OCI-LY7 (cell line): ENCODE measurements at regions not wholly inside any gene's neighbourhood (a gene's known extent, or its start where the extent isn't known, plus 50 kb on each side); places are given as distances from the start of the nearest gene placed in this dataset.

Experiments used
- BruUV-seq: library from RNA; stranded (reverse); fragments of 400-500 nt; replicated peaks from 2 replicates; lab custom pipeline; 2021; lab: Mats Ljungman, UMichigan
- CTCF ChIA-PET: fragments of 300-600 bp; sonication (Branson Sonifier 250); formaldehyde crosslinking; loops from one replicate; lab custom pipeline; 2022; ENCODE audit warnings: antibody characterized with exemption; ENCODE audit not compliant: unreplicated experiment; lab: Charles Lee
- POLR2A ChIA-PET: fragments of 300-600 bp; sonication (Branson Sonifier 250); formaldehyde crosslinking; loops from one replicate; lab custom pipeline; 2022; ENCODE audit warnings: antibody characterized with exemption; lab: Charles Lee
- DNase-seq: peaks from one replicate; pipeline ENCODE4 v3.0.0-alpha.2; 2015; ENCODE audit warnings: low spot score
- H2AFZ ChIP-seq: fragments of 200-600 bp; sonication (generic), shearing (Covaris generic); 2 replicates; pipeline ENCODE4 v1.6.1; 2014; ENCODE audit warnings: mild to moderate bottlenecking, antibody characterized with exemption, low read length, moderate library complexity
- H3K27ac ChIP-seq: fragments of 200-600 bp; sonication (generic); 2 replicates; pipeline ENCODE4 v1.5.1; 2014; ENCODE audit warnings: mixed run types, low read depth, mild to moderate bottlenecking, moderate library complexity, low read length, inconsistent platforms; ENCODE audit not compliant: poor library complexity, severe bottlenecking
- H3K36me3 ChIP-seq: fragments of 200-600 bp; sonication (generic); 2 replicates; pipeline ENCODE4 v1.6.1; 2014; ENCODE audit warnings: mild to moderate bottlenecking, antibody characterized with exemption, low read length, moderate library complexity, mixed read lengths; ENCODE audit not compliant: insufficient read depth
- H3K4me1 ChIP-seq: fragments of 200-600 bp; sonication (generic); 2 replicates; pipeline ENCODE4 v1.5.1; 2014; ENCODE audit warnings: mild to moderate bottlenecking, low read length; ENCODE audit not compliant: insufficient read depth, poor library complexity, severe bottlenecking
- H3K4me2 ChIP-seq: fragments of 200-600 bp; sonication (generic); 2 replicates; pipeline ENCODE4 v1.6.1; 2014; ENCODE audit warnings: mild to moderate bottlenecking, low read length
- H3K4me3 ChIP-seq: fragments of 200-600 bp; sonication (generic); 2 replicates; pipeline ENCODE4 v1.5.1; 2014; ENCODE audit warnings: mild to moderate bottlenecking, low read depth, low read length; ENCODE audit not compliant: poor library complexity, severe bottlenecking
- H3K79me2 ChIP-seq: fragments of 200-600 bp; sonication (generic); 2 replicates; pipeline ENCODE4 v1.6.1; 2016; ENCODE audit warnings: low read depth, mild to moderate bottlenecking, low read length, moderate library complexity, mixed read lengths; ENCODE audit not compliant: insufficient read depth
- H3K9me2 ChIP-seq: fragments of 200-600 bp; sonication (generic); 2 replicates; pipeline ENCODE4 v1.6.1; 2016; ENCODE audit warnings: mild to moderate bottlenecking, low read length, mixed read lengths; ENCODE audit not compliant: insufficient read depth
- H3K9me3 ChIP-seq: fragments of 200-600 bp; sonication (generic); 2 replicates; pipeline ENCODE4 v1.6.1; 2014; ENCODE audit warnings: mild to moderate bottlenecking, mixed run types, low read length, mixed read lengths
- H4K20me1 ChIP-seq: fragments of 200-600 bp; sonication (generic); 2 replicates; pipeline ENCODE4 v1.6.1; 2014; ENCODE audit warnings: mild to moderate bottlenecking, antibody characterized with exemption, low read length, moderate library complexity, mixed read lengths; ENCODE audit not compliant: insufficient read depth
- EZH2phosphoT487 ChIP-seq: fragments of 200-600 bp; sonication (generic); IDR thresholded peaks from 2 replicates; pipeline ENCODE4 v1.6.1; 2018; ENCODE audit warnings: low read depth, borderline replicate concordance, mild to moderate bottlenecking, mixed run types, antibody characterized with exemption, low read length, moderate library complexity, mixed read lengths
- intact Hi-C: fragments of 100-400 bp; cut with micrococcal nuclease; formaldehyde crosslinking; loops from one replicate; pipeline ENCODE4 v1.10.0; 2022; ENCODE audit not compliant: unreplicated experiment
- TF ChIP-seq, protein P1 (sequence below): fragments of 200-600 bp; sonication (generic); conservative IDR thresholded peaks from 2 replicates; pipeline ENCODE4 v1.5.1; 2014; ENCODE audit warnings: mild to moderate bottlenecking, antibody characterized with exemption, low read length, moderate library complexity, mixed read lengths

DNA sequence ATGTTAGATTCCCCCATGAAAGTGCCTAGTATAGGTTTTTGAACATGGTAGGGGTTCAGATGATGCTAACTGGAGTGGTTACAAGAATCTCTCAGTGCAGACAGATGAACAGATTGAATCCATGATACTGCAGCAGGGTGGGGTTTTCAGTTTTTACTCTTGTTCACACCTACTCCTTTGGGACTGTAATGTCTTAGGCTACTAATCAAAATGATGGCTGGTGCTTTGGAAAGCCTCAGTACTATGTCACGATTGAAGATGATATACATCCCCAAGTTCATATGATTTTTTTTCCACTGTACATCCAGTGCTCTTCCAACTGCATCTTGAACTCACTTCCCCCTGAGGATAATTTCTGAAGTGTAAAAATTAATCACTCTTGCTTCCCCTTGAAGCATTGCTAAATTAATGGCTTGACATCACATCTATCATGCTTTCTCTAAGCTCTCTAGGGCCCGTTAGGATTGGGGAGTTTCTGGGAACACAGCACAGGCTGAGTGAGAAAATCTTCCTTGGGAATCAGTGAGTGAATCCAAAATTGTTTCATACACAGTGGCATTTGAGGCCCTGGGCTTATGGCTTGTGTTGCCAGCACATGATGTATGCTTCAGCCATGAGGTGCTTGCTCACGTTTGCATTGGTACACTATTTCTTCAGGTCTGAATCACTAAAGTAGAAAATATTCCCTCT lies 115.0 kb upstream of the TPRG1 start:
- intact Hi-C loops = no loop called here
- Histone ChIP-seq H3K4me1 (no peaks in the 10 kb centered on the region), H3K36me3 (no peaks in the 10 kb centered on the region), H3K4me2 (no peak overlapping the region), H3K27ac (no peak overlapping the region), H3K9me3 (no peaks in the 10 kb centered on the region), H4K20me1 (no peaks in the 10 kb centered on the region), H3K4me3 (no peak overlapping the region), H3K79me2 (no peaks in the 10 kb centered on the region), H3K9me2 (no peaks in the 10 kb centered on the region), H2AFZ (no peak overlapping the region)
- ChIA-PET POLR2A (no interaction called here), CTCF (no interaction called here)
- BruUV-seq = no TSS peak
- TF ChIP-seq EZH2phosphoT487 = no peak
- TF ChIP-seq, protein P1, sequence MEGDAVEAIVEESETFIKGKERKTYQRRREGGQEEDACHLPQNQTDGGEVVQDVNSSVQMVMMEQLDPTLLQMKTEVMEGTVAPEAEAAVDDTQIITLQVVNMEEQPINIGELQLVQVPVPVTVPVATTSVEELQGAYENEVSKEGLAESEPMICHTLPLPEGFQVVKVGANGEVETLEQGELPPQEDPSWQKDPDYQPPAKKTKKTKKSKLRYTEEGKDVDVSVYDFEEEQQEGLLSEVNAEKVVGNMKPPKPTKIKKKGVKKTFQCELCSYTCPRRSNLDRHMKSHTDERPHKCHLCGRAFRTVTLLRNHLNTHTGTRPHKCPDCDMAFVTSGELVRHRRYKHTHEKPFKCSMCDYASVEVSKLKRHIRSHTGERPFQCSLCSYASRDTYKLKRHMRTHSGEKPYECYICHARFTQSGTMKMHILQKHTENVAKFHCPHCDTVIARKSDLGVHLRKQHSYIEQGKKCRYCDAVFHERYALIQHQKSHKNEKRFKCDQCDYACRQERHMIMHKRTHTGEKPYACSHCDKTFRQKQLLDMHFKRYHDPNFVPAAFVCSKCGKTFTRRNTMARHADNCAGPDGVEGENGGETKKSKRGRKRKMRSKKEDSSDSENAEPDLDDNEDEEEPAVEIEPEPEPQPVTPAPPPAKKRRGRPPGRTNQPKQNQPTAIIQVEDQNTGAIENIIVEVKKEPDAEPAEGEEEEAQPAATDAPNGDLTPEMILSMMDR = no peak
- no peak for DNase-seq

DNA sequence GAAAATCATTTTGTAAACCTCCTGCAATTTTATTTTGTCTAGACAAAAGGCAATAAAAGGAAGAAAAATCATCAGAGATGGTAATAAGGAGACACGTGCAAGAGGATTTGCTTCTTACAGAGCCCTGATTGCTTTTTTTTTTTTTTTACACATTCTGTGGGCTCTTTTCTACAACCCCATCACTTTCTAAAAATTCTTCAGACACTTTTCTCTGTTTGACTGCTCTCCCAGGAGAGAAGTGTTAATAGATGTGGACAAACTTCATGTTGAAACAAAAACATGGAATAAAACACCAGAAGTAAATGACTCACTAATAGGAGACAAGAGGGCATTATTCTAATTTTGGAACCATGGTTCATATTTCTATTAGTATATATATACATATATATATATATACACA lies 114.4 kb upstream of the TPRG1 start:
- no peak overlapping the region for H3K4me3 ChIP-seq
- no peaks in the 10 kb centered on the region for H3K79me2 ChIP-seq
- no peak overlapping the region for H2AFZ ChIP-seq
- H3K9me2 ChIP-seq = no peaks in the 10 kb centered on the region
- BruUV-seq = no TSS peak
- H3K4me2 ChIP-seq = no peak overlapping the region
- DNase-seq = no peak
- TF ChIP-seq EZH2phosphoT487 = no peak
- TF ChIP-seq, protein P1 = no peak
- no peaks in the 10 kb centered on the region for H3K36me3 ChIP-seq
- H3K9me3 ChIP-seq = no peaks in the 10 kb centered on the region
- H3K4me1 ChIP-seq = no peaks in the 10 kb centered on the region
- ChIA-PET CTCF (no interaction called here), POLR2A (no interaction called here)
- H3K27ac ChIP-seq = no peak overlapping the region
- H4K20me1 ChIP-seq = no peaks in the 10 kb centered on the region
- intact Hi-C loops = no loop called here

DNA sequence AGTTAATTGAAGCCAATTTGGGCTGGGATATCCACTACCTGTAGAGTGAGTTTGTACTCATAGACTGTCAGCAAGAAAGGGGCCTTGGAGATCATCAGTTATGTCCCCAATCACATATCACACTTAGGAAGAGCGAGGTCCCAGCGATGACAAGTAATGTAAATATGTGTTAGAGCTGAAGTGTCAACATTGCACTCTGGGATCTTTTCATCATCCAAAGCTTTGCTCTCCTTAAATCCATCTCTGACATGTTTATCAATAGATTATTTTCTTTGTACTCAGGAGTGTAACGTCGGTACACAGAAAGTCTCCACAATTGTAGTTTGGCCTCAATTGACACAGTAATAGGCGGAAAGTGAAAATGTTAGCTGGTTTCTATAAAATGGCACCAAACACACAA lies 113.7 kb upstream of the TPRG1 start:
- TF ChIP-seq, protein P1 = no peak
- TF ChIP-seq EZH2phosphoT487 = no peak
- CTCF ChIA-PET = no interaction called here
- POLR2A ChIA-PET = no interaction called here
- intact Hi-C loops = no loop called here
- DNase-seq = no peak
- Histone ChIP-seq H3K79me2 (no peaks in the 10 kb centered on the region), H3K9me2 (no peaks in the 10 kb centered on the region), H3K9me3 (no peaks in the 10 kb centered on the region), H3K4me1 (no peaks in the 10 kb centered on the region), H4K20me1 (no peaks in the 10 kb centered on the region), H3K36me3 (no peaks in the 10 kb centered on the region), H2AFZ (no peak overlapping the region), H3K4me3 (no peak overlapping the region), H3K4me2 (no peak overlapping the region), H3K27ac (no peak overlapping the region)
- BruUV-seq = no TSS peak
